Stimulated activated memory B cell treated with anti-CD40 and anti-IgM and Interleukin-4, amounts not matched to agents 10 μg/mL and 1 μg/mL and 100 μg/mL, for 72 hours (primary cell): ENCODE measurements at regions not wholly inside any gene's neighbourhood (a gene's known extent, or its start where the extent isn't known, plus 50 kb on each side); places are given as distances from the start of the nearest gene placed in this dataset.

Source experiments
- ATAC-seq: fragments of 150-1000 bp; cut with Tn5 transposase; 2 replicates; pipeline ENCODE4 v1.10.0; 2021
- H3K27ac Mint-ChIP-seq: one replicate; pipeline ENCODE4 v1.8.0; 2022; ENCODE audit warnings: mild to moderate bottlenecking, mixed read lengths
- H3K27me3 Mint-ChIP-seq: one replicate; pipeline ENCODE4 v1.8.0; 2022; ENCODE audit warnings: mixed read lengths
- H3K36me3 Mint-ChIP-seq: one replicate; pipeline ENCODE4 v1.8.0; 2022; ENCODE audit warnings: mixed read lengths
- H3K4me1 Mint-ChIP-seq: one replicate; pipeline ENCODE4 v1.8.0; 2022; ENCODE audit warnings: mixed read lengths
- H3K4me3 Mint-ChIP-seq: one replicate; pipeline ENCODE4 v1.8.0; 2022; ENCODE audit warnings: mild to moderate bottlenecking, moderate library complexity, mixed read lengths
- H3K9me3 Mint-ChIP-seq: one replicate; pipeline ENCODE4 v1.8.0; 2022; ENCODE audit warnings: mixed read lengths

DNA sequence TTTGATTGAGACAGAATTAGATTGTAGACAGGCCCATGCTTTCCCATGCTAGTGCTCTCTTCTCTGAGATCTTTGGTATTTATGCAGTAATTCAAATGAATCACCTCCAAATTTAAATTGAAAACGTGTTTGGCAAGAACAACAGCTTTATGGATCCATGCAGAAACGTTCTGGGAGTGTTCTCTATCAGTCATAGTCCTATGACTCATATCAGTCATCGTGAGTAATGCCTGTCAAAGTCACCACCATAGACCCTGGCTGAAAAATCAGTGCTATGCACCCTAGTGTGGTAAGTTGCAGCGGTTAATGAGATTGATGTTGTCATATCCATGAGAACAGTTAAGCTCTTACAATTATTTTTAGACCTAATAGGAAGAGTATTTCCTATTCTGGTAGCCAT lies 90.1 kb upstream of the FOXG1 start:
- no peak overlapping the region for H3K27ac Mint-ChIP-seq
- no peak overlapping the region for H3K4me3 Mint-ChIP-seq
- no peaks in the 10 kb centered on the region for H3K36me3 Mint-ChIP-seq
- no peak for ATAC-seq
- no peaks in the 10 kb centered on the region for H3K4me1 Mint-ChIP-seq
- H3K9me3 Mint-ChIP-seq: peaks cover 5% of the 10 kb centered on the region
- no peaks in the 10 kb centered on the region for H3K27me3 Mint-ChIP-seq

DNA sequence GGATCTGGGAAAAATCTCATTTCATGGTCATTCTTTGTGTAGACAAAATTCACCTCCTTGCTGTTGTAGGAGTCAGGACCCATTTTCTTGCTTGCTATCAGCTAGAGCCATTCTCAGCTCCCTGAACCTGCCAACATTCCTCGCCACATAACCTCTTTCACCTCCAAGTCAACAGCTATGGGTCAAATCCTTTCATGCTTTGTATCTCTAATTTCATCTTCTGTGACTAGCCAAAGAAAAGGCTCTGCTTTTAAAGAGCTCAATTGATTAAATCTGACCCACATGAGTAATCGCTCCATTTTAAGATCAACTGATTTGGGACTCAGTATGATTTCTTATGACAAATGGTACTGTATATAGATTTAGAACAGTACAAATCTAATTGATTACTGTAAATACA lies 89.2 kb upstream of the FOXG1 start:
- no peaks in the 10 kb centered on the region for H3K36me3 Mint-ChIP-seq
- ATAC-seq: no peak
- H3K27ac Mint-ChIP-seq: no peak overlapping the region
- peaks cover 2% of the 10 kb centered on the region for H3K9me3 Mint-ChIP-seq
- no peak overlapping the region for H3K4me3 Mint-ChIP-seq
- H3K4me1 Mint-ChIP-seq: no peaks in the 10 kb centered on the region
- H3K27me3 Mint-ChIP-seq: no peaks in the 10 kb centered on the region

DNA sequence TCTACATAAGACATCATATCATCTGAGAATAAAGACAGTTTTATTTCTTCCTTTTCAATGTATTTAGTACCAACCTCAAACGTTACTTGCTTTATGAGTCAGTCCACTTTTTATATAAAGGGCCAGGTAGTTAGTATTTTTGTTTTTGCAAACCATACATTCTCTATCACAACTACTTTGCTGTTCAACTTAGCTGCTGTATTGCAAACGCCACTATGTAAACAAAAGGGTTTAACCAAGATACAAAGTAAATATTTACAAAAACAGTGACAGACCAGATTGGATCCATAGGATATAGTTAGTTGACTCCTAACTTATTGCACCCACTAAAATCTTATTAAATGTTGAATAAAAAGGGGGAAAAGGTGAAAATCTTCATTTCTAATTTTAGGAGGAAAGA lies 87.7 kb upstream of the FOXG1 start:
- H3K4me1 Mint-ChIP-seq: no peaks in the 10 kb centered on the region
- no peaks in the 10 kb centered on the region for H3K27me3 Mint-ChIP-seq
- ATAC-seq: no peak
- H3K4me3 Mint-ChIP-seq: no peak overlapping the region
- no peak overlapping the region for H3K27ac Mint-ChIP-seq
- no peaks in the 10 kb centered on the region for H3K9me3 Mint-ChIP-seq
- no peaks in the 10 kb centered on the region for H3K36me3 Mint-ChIP-seq

DNA sequence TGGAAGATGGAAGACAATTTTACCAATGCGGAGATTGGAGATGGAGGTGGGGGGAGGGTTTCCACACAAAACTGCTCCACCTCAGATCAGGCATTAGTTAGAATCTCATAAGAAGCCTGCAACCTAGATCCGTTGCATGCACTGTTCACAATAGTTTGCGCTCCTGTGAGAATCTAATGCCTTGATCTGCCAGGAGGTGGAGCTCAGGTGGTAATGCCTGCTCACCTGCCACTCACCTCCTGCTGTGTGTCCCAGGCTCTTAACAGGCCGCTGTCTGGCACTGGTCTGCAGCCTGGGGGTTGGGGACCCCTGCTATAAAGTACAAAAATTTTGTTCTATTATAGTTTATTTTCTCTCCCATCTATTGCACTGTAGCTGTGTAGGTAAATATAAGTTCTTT lies 84.9 kb upstream of the FOXG1 start:
- no peaks in the 10 kb centered on the region for H3K27me3 Mint-ChIP-seq

DNA sequence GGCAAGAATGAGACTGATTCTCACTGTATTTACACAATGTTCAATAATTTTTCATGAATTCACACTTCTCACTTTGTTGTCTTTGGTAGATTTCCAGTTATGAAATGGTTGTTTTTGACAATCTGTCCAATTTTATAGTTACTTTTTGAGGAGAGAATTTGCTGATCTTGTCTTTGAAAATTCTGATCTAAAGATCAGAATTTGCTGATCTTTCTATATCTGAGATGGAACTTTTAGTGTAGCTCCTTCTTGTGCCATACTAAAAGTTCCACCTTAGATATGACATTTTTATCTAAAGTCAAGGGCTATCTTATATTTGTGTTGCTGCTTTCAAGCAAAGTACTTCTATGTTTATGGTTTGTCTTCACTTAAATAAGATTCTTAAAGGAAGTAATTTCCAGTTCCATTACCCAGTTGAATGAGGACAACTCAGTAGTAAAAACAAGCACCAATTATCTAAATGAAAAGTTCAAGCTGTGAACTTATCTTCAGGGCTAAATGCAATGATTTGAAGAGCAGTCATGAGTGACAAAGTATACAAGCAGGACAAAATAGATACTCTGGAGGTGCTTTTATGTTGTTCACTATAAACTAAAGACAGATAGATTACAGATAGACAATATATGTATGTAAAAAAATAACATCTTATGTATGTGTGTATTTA lies 76.4 kb upstream of the FOXG1 start:
- Mint-ChIP-seq H3K36me3 (no peaks in the 10 kb centered on the region), H3K4me1 (no peaks in the 10 kb centered on the region), H3K4me3 (no peak overlapping the region), H3K27me3 (no peaks in the 10 kb centered on the region), H3K9me3 (no peaks in the 10 kb centered on the region), H3K27ac (no peak overlapping the region)
- ATAC-seq: no peak

More for the DNA sequence above, 84.9 kb upstream of the FOXG1 start:
- Mint-ChIP-seq H3K27ac (no peak overlapping the region), H3K4me1 (no peaks in the 10 kb centered on the region), H3K36me3 (no peaks in the 10 kb centered on the region), H3K9me3 (no peaks in the 10 kb centered on the region), H3K4me3 (no peak overlapping the region)
- no peak for ATAC-seq

DNA sequence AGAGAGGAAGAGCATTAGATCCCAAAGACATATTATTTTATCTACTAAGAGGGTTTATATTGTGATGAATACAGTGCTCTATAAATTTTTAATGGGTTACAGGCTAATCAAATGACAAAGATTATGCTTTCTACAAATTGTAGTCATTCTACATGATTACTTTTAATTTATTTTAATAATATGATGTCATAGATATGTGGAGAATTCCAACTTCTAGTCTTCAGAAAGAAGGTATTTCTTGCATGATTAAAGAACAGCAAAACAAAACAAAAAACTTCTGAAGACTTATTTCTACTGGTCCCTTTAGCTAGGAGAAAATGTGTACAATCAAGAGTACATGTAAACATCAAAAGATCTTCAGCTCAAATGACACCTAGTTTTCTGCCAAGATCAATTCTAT lies 71.5 kb upstream of the FOXG1 start:
- Mint-ChIP-seq H3K27ac (no peak overlapping the region), H3K36me3 (no peaks in the 10 kb centered on the region), H3K27me3 (no peaks in the 10 kb centered on the region), H3K4me3 (no peak overlapping the region), H3K9me3 (no peaks in the 10 kb centered on the region), H3K4me1 (no peaks in the 10 kb centered on the region)
- no peak for ATAC-seq

DNA sequence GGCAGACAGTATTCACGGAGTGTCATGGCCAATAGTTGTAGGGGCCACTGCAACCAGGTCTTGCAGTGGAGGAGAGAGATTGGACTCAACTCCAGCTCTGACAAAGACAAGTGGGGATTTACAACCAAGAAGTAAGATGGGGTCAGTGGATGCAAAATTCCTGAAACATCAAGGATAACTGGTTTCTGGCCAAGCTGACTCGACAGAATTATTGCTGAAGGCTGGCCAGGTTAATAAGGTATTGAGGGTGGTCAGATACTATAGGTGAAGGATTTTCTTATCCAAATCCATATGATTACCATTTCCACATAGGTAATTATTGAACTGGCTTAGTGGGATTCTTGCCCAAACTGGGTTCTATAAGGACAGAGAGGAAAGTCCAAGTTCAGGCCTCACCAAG lies 64.9 kb upstream of the FOXG1 start:
- Mint-ChIP-seq H3K36me3 (no peaks in the 10 kb centered on the region), H3K27ac (no peak overlapping the region), H3K4me3 (no peak overlapping the region), H3K27me3 (no peaks in the 10 kb centered on the region), H3K9me3 (no peaks in the 10 kb centered on the region), H3K4me1 (no peaks in the 10 kb centered on the region)
- no peak for ATAC-seq

DNA sequence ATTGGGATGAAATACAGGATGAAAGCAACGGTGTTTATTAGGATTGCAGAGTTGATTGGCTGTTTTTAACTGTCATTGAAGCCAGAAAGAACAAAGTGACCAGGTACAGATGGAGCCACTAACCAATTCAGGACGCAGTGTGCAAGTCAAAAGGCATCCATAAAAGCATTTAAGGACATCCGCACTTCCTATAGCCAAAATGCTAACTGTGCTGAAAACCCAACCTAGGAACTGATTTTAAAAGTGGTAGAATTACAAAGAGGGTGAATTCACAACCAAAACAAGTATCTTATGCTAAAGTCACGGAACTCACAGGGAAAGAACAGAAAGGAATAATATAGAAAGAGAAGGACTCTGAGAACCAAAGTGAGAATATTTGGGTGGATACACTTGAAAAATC lies 63.1 kb upstream of the FOXG1 start:
- Mint-ChIP-seq H3K4me3 (no peak overlapping the region), H3K36me3 (no peaks in the 10 kb centered on the region), H3K27ac (no peak overlapping the region), H3K27me3 (no peaks in the 10 kb centered on the region), H3K4me1 (no peaks in the 10 kb centered on the region), H3K9me3 (no peaks in the 10 kb centered on the region)
- ATAC-seq: no peak

DNA sequence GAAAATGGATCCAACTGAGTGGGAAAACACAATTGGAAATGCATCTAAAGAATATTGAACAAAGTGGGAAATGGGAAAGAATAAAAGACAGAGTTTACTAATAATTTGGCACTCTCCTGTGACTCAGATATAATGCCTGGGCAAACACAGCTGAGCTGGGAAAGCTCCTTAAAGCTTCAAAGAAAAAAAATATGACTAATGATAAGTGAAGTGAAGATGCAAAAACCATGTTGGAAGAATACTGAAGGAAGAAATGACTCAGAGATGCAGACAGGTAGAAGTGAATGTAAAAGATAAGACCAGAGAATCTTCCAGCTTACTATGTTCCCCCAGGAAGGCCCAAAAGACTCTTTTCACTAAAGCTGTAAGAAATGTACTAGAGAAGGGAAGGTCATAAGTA lies 62.4 kb upstream of the FOXG1 start:
- H3K9me3 Mint-ChIP-seq: no peaks in the 10 kb centered on the region
- H3K36me3 Mint-ChIP-seq: no peaks in the 10 kb centered on the region
- no peak overlapping the region for H3K27ac Mint-ChIP-seq
- no peak for ATAC-seq
- no peaks in the 10 kb centered on the region for H3K27me3 Mint-ChIP-seq
- no peak overlapping the region for H3K4me3 Mint-ChIP-seq
- no peaks in the 10 kb centered on the region for H3K4me1 Mint-ChIP-seq

DNA sequence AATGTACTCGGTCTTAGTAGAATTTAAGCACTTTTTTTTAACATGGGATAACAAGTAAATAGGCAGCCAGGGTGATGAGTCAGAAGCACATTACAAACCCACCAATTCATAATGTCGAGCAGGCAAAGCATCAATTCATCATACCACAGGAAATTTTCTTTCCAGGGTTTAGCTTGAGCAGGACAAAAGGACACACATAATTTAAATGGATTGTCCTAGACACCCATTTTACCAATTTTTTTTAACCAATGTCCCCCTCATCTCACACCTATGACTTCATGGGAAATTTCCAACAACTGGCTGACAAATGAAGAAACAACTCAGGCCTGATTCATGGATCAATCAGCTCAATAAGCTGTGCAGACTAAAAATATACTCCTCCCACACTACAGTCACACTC lies 58.8 kb upstream of the FOXG1 start:
- Mint-ChIP-seq H3K36me3 (no peaks in the 10 kb centered on the region), H3K4me3 (no peak overlapping the region), H3K9me3 (peaks cover 7% of the 10 kb centered on the region), H3K27ac (no peak overlapping the region), H3K27me3 (no peaks in the 10 kb centered on the region), H3K4me1 (no peaks in the 10 kb centered on the region)
- no peak for ATAC-seq

DNA sequence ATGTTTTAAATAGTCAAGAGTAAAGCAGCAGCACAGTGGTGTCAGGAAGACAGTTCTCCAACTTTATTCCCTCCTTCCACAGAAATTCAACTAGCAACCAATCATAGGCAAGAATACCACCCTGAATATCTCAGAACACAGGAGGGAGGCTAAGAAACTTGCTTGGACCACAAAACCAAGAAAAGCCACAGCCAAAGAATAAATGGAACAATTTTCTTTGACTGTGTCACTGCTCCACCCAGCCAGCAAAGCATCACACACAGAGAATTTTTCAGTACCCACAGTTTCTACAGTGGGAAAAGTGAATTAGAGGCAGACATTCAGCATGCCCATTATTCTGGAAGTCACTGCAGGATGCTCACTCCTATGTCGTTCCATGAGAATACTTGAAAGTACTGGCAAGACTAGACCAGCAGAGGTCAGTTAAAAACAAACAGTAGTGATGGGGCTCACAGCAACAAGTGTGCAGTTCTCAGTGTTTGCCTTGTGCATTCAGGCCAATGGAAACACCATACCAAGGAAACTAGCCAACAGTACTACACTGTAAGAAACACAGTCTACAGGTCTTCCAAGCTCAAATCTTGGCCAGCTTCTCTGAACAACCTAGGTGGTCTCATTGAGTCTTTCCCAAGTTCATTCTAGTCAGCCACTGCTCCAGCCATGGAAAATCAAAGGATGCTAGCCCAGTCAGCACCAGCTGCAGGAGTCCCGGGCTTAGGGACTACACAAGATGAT lies 56.8 kb upstream of the FOXG1 start:
- H3K36me3 Mint-ChIP-seq: no peaks in the 10 kb centered on the region
- no peaks in the 10 kb centered on the region for H3K4me1 Mint-ChIP-seq
- no peak overlapping the region for H3K4me3 Mint-ChIP-seq
- H3K27me3 Mint-ChIP-seq: no peaks in the 10 kb centered on the region
- ATAC-seq: no peak
- H3K27ac Mint-ChIP-seq: no peak overlapping the region
- peaks cover 10% of the 10 kb centered on the region for H3K9me3 Mint-ChIP-seq
